ENCODE measurements at regions not wholly inside any gene's neighbourhood (a gene's known extent, or its start where the extent isn't known, plus 50 kb on each side); places are given as distances from the start of the nearest gene placed in this dataset.

DNA sequence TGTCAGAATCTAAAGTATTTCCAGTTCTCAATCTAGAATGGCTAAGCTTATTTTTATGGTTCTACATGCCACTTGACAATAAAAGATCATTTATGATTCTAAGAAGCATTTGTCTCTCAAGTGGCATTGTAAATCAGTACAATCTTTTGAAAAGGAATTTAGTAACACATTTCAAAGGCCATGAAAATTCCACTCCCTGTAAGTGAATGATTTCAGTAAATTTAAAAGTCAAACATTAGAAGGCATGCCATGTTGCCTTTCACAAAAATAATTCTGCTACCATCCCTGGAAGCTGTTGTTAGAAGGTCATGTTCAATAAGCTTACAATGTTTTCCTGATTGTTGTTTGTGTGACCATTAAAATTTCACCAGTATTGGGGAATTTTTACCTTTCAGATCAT, 142.9 kb downstream of the RPIA start:
- no peak for DNase-seq

DNA sequence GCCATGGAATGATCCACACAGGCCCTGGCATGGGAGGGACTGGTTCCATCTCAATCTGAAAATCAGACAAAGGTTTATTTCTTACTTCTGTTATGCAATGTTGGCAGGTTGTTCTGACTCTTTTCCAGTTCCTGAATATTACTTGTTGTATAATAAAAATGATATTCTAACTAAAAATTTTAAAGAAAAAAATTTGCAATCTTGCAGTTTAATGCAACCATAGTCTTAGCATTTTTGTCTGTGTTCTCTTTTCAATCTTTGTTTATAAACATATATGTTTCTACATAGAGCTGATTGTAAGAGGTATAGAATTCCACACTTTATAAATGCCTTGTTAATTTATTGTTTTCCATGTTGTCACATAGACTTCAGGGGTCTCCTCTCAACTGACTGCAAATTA, 143.4 kb downstream of the RPIA start:
- DNase-seq: no peak

DNA sequence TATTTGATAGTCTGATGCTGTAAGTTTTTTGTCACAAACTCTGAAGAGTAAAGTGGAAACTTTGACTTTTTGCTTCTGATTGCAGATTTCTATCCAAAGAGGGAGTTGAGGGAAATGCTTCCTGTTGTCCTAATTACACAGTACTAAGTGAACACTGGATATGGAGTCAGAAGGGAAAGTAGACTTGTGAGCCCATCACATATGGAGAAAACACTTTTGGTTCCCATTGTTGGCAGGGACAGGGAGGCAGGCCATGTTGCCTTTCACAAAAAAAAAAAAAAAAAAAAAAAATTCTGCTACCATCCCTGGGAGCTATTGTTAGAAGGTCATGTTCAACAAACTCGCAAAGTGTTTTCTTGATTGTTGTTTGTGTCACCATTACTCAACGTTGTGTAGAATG, 144.3 kb downstream of the RPIA start:
- DNase-seq: no peak

DNA sequence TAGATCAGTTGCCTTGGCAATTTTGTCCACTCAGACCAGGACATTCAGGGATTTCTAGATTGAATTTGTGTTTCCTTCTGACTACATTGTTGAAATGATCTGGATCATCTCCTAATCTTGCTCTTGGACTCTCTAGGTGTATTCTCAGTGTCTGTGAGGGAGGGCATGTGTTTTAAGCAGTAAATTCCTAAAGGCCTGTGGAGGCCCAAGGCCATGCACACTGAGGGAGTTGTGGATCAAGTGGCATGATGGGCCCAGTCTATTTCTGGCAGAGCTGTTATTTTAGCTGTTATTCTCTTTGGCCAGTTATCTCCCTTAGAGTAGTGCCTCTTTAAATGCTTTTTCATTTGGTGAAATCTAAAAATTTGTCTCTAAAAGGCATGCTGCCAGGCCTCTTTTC, 144.9 kb downstream of the RPIA start:
- DNase-seq: no peak

DNA sequence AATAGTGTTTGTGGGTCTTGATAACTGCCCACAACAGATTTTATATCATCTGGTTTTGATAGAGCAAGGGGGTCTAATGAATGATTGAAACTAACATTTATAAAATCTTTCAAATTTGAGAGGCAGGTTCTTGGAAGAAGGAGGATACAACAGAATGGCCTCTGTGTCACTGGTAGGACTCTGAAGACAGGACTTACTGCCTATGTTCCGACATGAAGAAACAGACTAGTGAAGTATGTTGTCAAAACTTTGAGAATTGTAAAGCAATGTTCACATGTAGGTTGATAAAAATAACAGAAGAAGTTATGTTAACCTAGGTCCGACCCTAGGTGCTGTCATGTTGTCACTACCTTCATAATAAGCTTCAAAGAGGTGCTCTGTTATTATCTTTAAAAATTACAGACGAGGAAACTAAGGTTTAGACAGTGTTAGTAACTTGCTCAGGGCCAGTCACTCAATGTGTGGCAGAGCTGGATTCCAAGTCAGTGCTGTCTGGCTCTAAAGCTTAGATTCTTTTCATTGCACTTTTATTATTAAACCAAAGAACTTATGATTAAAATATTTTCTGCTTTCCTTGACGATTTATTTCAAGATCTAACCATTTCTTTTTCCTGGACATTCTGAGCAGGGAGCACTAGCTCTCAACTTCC, 146.2 kb downstream of the RPIA start:
- DNase-seq: no peak

DNA sequence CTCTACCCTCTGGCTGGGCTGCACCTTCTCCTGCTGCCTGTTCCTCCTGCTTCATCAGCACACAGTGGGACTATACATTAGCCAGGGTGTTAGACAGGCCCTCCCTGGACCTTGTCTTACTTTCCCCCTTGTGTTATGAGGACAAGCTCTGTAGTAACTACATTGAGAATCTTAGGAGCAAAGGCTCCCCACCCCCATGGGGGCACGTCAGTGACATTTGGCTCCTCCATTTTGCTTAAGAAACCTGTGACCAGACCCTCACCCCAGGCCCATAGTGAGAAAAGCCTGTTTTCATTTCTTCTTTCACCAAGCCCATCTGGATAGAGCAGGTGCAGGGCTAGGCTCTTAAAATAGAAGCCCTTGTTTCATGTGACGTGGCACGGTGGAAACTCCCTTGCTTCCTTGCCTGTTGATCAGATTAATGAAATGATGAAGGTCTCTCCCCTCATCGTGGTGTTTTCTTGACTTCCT, 146.7 kb downstream of the RPIA start:
- no peak for DNase-seq

DNA sequence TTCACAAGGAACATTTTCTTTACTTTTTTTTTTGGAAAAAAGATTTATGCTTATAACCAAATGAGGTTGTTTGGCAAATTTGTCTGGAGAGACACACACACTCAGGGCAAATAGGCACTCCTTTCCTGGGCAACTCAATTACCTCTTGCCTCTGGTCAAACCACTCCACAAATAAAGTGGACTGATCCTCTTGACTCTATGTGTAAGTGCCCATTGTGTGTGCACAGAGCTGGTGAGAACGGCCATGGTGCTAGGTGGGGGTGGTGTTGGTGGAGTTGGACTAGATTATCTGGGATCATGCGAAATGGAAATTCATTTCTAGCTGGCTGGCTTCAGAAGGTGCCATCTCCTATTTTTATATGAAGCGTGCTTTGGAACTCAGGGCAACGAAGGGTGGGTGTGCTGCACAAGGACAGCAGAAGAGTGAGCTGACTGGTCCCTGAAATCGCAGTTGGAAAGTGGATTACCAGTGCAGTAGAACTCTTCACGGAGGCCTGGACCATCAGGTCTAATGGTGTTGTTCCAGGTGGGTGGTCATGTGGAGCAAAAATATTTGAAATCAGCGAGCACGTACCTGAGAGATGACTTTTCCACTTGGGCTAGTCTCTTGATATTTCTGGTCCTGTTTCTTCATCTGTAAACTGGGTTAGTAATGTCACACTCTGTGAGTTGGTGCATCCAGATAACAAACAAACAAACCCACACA, 149.9 kb downstream of the RPIA start:
- no peak for DNase-seq

DNA sequence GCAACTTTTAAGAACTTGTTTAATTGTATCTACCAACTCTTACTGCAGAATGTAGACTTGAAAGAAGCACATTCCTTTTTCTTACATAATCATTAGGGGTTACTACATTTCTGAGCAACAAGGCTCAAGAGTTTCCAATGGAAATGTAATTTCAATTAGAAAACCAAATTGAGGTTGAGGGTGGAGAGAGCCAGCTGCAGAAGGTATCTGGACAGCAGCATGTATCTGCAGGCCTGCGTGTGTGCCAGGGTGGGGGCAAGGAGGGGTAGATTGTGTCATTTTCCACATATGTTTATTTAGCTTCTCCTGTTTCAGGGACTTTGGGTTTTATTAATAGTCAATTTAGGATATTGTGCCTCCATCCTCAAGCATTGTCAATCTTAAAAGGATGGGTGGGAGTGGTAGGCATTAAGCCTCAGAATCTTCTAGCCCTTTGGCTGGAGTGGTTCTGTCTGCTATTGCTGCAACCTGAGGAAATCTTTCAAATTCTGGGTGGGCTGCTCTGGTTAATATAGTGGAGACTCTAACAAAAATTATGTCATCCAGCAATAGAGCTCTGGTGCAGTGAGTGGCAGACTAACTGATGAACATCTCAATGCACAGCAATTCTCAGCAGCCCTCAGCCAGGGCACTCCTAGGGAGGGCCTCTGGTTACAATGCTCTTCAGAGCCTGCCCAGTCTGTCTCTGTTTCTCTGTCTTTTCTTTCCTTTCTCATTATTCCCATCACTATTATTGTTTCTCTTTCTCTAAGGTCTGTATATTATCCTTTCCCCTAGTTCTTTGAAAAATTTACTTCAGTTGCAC, 151.4 kb downstream of the RPIA start:
- DNase-seq: no peak

DNA sequence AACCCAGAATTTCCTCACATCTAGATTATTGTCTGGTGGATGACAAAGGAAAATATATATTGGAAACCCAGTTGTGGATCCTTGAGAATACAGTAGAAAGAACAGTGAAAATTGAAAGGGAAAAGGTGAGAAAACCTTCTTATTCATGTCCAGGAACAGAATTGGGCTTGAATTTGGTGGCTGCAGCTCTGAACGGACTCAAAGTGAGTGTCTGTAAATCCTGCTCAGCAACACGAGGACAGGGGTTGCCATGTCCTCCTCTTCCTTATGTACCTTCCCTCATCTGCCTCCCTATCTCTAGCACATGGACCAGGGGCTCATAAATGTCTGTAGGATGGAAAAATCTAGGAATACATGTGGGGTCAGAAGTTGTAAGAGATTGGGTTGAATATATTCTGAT, 152.2 kb downstream of the RPIA start:
- no peak for DNase-seq

DNA sequence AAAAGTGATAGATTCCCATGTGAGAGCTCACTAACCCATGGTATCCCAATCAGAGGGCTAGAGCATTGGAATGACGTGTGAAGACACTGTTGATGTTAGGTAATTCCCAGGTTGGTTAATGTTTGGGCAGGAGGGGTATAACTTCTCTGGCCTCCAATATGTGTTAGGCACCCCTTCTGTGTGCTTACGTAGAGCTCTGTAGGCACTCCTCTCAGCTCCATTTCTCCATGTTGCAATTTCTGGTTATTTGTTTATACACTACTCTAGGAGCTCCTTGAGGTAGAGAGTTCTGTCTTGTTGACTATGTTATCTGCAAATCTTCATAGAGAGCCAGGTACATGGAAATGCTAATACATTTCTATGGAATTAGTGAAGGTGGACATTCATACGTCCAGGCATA, 153.5 kb downstream of the RPIA start:
- DNase-seq: no peak

DNA sequence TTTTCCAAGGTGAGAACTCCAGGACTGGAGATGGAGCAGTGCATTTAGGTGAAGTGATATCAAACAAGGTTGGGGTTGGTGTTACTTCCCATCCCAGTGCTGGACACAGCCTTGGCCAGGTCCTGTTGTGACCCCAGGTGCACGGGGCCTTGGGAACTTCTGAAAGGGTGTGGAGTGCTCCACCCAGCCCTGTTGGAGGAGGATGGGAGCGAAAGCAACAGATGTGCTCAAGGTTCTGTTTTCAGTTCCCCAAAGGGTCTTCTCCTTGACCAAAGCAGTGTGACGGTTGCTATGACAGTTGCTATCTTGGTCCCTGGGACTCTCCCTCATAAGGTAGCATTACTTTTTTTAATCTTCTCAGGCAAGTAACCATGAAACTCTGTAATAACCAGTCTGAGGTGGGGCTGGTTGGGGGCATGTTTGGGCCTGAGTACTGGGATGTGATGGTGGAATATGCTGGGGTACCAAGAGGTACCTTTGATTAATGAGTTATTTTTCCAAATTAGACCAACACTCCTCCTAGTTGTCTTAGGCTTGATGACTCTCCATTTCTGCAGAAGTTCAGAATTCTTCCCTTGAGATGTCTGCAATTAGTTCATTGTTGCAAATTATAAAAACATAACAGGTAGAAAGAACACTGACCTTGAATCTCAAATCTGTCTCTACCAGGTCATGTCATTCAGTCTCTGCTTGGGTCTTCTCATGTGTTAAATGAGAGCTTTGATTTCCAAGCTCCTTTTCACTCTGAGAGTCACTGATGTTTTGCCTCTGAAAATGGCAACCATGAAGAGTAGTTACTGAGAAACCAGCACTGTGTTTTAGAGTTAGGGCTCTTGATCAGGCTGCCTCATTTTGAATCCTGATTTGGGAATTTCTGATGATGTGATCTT, 154.5 kb downstream of the RPIA start:
- DNase-seq: no peak

DNA sequence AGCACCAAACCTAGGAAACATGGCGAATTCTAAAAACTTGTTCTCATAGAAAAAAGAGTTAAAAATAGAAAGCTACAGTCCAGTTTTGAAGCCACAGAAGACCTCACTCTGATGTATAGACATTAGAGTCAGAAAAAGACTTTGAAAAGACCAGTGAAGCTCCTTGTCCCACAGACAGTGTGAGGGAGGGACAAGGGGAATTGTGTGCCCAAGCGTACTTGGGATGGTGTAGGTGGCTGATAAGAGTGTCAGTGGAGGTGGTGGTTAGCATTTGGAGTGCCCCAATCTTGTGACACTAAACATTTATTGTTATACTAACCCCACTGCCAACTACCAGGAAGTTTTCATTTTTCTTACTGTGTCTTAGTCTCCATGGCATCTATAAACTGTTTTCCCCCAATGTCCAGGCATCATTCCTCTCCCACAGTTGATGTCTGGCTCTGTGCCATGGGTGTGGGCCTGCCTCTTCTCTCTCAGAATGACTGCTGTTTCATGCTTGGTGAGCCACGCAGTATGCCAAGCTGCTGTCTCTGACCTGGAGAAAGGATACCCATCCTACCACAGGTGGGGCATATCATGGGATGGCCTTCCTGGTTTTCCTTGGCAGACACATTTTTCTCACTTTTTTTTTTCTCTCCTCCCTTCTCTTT, 161.4 kb downstream of the RPIA start:
- DNase-seq: no peak

DNA sequence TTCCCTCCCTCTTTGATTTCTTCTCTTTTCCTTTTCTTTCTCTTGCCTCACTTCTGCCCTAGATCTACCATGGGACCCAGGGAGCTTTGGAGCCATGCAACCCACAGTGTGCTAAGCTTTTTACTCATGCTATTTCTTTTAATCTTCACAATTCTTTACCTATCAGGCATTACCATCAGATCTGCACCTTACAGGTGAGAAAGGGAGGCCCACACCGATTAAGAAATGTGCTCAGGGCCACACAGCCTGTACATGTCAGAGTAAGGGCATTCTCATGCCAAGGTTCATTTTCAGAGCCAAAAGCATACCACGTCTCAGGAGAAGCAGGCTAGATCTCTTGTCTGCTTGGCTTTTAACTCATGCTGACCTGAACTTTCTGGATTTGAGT, 161.9 kb downstream of the RPIA start:
- no peak for DNase-seq

DNA sequence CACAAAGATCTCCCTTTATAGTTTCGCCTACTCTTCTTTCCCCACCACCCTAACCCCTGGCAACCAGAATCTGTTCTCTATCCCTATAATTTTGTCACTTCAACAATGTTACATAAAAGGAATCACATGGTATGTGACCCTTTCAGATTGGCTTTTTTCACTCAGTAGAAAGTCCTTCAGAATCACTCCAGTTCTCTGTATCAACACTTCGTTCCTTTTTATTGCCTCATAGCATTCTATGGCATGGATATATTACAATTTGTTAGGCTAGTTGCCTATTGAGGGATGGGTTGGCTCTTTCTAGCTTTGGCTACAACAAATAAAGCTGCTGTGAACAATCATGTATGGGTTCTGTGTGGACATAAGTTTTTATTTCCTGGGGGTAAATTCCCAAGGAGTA, 163.1 kb downstream of the RPIA start:
- no peak for DNase-seq

DNA sequence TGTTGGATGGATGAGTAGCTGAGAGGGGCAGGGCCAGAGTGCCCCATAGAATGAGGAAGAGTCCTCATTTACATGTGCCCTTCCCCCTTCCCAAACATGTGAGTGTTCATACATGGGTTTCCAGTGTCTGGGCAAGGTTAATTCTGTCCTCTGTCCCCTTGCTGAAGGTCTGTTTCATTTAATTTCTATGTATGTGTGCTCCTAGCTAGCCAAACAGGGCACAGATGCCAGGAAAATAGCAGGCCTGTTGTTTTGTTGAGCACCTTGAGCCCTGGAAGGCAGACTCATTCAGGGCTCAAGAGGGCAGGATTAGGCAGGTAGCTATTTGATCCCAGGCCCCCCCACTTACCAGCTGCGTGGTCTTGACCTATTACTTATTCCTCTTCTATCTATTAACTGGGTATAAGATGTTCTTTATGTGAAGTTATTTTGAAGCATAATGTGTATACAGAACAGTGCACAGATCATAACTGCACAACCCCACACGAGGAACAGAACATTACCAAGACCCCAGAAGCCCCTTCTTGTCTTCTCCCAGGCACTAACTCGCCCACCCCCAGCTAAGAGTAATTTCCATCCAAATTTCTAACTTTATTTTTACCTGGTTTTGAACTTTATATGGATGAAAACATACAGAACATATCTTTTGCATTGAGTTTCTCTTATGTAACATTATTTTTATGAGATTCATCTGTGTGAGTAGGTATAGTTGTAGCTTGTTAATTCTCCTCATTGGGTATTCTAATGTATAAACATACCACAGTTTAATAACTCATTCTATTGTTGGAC, 164.3 kb downstream of the RPIA start:
- DNase-seq: no peak

DNA sequence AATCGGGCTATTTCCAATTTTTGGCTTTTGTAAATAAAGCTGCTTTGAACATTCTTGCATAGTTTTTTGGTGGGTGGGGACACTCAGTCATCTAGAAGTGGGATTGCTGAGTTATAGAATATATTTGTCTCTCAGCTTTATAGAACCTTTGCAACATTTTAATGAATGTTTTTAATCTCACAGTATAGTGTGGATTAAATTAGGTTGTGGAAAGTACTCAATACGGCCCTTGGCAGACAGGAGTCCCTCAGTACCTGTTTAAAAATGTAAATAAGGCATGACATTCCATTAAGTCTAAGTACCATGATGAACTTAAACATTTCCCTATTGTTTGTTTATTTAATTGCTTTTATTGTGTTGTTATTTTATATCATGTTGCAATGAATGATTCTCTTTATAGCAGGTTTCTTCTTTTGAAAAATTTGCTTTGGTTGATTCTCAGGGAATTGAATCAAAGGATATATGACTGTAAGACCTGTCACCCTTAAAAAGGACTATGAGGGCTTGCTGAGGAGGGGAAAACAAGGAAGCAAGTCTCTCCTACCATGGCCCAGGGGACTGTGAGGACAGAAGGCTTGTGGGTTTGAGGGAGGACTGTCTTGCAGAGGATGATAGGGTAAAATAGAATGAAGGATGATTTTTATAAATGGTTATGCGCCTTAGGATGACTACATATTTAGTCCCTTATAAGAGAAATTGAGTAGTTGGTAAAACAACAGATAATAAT, 165.1 kb downstream of the RPIA start:
- no peak for DNase-seq

DNA sequence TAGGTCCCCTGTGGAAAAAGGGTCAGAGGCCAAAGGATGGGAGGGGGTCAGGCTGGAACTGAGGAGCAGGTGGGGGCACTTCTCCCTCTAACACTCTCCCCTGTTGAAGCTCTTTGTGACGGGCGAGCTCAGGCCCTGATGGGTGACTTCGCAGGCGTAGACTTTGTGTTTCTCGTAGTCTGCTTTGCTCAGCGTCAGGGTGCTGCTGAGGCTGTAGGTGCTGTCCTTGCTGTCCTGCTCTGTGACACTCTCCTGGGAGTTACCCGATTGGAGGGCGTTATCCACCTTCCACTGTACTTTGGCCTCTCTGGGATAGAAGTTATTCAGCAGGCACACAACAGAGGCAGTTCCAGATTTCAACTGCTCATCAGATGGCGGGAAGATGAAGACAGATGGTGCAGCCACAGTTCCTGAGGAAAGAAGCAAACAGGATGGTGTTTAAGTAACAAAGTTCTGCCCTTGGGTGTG, 165.8 kb downstream of the RPIA start:
- no peak for DNase-seq

DNA sequence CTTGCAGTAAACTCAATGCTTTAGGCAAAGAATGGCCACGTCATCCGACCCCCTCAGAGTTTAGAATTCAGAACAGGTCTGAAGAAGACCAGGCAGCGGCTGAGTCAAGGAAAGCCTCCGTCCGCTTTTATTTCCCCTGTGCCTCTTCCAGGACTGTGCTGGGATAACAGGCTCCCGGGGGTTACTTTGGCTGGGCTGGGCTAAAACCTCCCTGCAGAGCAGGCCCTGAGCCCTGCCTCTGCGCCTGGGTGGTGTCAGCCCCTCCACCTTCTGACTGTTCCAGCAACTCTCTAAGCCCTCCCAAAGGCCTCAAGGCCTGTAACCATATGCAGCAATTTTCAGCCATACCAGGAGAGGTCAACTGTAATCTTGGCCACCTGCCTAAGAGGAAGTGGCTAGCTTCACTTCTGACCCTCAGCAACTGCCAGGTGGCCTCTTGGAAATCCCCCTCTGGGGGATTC, 166.5 kb downstream of the RPIA start:
- no peak for DNase-seq

DNA sequence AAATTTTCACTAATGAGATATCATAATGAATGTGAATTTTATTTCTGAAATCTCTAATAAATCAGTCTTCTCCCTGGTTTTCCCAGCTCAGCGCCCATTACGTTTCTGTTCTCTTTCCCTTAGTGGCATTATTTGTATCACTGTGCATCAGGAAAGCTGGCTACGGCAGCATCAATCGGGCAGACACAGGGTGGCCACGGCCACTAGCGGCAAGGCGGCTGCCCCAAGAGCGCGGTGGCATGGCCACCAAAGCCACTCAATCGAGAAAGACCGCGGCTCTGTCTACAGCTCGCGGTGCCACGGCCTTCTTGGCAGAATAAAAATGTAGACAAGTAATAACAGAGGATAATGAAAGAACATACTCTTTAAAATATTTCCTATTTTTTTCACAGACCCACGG, 168.0 kb downstream of the RPIA start:
- DNase-seq: no peak

DNA sequence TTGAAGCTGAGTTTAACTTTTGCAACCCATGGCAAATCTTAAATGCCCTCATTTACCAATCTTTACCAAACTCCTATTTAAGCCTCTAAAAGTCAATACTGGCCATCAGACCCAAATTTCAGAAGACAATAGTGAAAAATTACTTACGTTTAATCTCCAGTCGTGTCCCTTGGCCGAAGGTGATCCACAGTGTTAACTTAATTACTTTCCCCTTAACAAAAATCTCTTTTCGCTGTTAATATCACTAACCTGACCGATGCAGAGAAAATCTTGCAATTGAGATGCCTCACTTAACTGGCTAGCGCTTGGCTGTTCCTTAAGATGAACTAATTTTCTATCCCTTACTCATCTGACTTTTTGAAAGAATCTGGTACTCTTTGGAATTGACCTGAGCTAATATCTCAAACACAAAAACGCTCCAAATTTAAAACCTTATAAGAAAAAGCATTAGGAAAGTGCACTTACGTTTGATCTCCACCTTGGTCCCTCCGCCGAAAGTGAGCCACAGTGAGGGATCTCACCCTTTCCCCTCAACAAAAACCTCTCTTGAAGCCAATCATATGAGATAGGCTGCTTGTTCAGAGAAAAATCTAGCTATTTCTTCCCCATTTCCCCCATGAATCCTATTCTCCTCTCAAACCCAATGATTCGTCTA, 169.1 kb downstream of the RPIA start:
- DNase-seq: no peak

Measured in NCI-H2107 (cell line).